ENCODE measurements at regions not wholly inside any gene's neighbourhood (a gene's known extent, or its start where the extent isn't known, plus 50 kb on each side); places are given as distances from the start of the nearest gene placed in this dataset.

DNA sequence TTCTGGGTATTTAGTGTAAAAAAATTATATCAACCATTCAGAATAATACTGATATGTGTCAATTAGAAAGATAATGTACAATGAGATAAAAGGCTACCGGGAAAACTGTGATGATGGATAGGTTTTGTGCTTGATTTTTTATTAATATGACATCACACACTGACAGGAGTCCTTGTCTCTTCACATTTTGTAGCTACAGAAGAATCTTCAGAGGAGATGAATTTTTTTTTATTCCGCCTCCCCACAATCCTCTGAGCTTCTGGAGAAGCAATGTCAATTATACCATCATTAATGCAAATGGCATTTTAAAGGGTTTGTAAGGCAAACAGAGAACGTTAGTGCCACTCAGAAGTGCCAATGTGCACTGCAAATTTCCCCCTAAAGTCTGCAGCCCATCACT lies 131.7 kb upstream of the CCNG1 start:
- TF ChIP-seq POLR2A (IDR thresholded peaks at IDR 0.05; ENCODE audit: low read depth, low read length) (no peak), EZH2 (IDR thresholded peaks at IDR 0.05; ENCODE audit: borderline replicate concordance, low read depth, low read length, severe bottlenecking) (no peak)
- TF ChIP-seq, protein P1, sequence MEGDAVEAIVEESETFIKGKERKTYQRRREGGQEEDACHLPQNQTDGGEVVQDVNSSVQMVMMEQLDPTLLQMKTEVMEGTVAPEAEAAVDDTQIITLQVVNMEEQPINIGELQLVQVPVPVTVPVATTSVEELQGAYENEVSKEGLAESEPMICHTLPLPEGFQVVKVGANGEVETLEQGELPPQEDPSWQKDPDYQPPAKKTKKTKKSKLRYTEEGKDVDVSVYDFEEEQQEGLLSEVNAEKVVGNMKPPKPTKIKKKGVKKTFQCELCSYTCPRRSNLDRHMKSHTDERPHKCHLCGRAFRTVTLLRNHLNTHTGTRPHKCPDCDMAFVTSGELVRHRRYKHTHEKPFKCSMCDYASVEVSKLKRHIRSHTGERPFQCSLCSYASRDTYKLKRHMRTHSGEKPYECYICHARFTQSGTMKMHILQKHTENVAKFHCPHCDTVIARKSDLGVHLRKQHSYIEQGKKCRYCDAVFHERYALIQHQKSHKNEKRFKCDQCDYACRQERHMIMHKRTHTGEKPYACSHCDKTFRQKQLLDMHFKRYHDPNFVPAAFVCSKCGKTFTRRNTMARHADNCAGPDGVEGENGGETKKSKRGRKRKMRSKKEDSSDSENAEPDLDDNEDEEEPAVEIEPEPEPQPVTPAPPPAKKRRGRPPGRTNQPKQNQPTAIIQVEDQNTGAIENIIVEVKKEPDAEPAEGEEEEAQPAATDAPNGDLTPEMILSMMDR (IDR thresholded peaks at IDR 0.05; ENCODE audit: extremely low read depth in 1 of 2, insufficient read depth in 1 of 2, low read depth in 1 of 2, low read length in 2 of 2) = no peak
- TF ChIP-seq, protein P2, sequence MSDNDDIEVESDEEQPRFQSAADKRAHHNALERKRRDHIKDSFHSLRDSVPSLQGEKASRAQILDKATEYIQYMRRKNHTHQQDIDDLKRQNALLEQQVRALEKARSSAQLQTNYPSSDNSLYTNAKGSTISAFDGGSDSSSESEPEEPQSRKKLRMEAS (IDR thresholded peaks at IDR 0.05; ENCODE audit: insufficient read depth, insufficient read length) = no peak

All from endothelial cell of umbilical vein (primary cell).